WI38 (cell line): ENCODE measurements at regions not wholly inside any gene's neighbourhood (a gene's known extent, or its start where the extent isn't known, plus 50 kb on each side); places are given as distances from the start of the nearest gene placed in this dataset.

Experiments used
- H3K4me3 ChIP-seq: 2 replicates; pipeline ENCODE4 v1.5.1; 2011; ENCODE audit warnings: low read depth, mild to moderate bottlenecking, control low read depth, low read length
- TF ChIP-seq, protein P1 (sequence below): IDR thresholded peaks from 2 replicates; pipeline ENCODE4 v1.5.1; 2012; ENCODE audit warnings: low read depth, mild to moderate bottlenecking, control low read depth, low read length

- H3K4me3 ChIP-seq, result no peak overlapping the region
- TF ChIP-seq, protein P1, sequence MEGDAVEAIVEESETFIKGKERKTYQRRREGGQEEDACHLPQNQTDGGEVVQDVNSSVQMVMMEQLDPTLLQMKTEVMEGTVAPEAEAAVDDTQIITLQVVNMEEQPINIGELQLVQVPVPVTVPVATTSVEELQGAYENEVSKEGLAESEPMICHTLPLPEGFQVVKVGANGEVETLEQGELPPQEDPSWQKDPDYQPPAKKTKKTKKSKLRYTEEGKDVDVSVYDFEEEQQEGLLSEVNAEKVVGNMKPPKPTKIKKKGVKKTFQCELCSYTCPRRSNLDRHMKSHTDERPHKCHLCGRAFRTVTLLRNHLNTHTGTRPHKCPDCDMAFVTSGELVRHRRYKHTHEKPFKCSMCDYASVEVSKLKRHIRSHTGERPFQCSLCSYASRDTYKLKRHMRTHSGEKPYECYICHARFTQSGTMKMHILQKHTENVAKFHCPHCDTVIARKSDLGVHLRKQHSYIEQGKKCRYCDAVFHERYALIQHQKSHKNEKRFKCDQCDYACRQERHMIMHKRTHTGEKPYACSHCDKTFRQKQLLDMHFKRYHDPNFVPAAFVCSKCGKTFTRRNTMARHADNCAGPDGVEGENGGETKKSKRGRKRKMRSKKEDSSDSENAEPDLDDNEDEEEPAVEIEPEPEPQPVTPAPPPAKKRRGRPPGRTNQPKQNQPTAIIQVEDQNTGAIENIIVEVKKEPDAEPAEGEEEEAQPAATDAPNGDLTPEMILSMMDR, result no peak
Observed at GRCh38 chr12:41680155-41680554, 464.5 kb downstream of the GXYLT1 start.

DNA sequence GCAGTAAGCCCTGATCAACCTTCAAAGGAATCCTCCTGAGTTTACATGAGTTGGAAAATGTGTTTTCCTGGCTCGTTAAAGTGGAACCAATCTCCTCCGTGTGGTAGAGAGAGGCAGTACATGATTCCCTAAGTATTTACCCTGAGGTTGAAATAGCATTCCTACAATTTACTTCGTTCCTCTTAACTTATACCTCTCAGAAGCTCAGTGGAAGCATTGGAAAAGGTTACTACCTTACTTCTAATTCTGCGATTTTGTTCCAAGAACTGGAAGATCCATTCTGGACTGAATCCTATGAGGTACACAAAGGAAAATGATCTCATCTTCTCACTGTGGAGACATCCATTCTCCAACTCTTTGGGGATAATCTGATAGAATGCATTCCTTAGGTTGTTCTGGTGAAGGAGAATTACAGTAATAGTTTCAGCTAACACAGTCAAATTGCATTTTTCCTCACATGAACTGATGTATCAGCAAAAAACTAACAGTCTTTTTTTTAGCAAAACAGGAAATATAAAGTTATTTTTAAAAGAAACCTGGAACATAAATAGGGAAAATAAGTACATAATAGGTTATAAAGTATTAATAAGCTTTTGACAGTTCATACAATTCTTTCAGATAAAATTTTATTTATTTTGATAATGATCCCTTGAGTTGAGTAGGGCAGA, 475.6 kb downstream of the PDZRN4 start:
- TF ChIP-seq, protein P1, result peak; percentile 41
- H3K4me3 ChIP-seq, result no peak overlapping the region

- no peak overlapping the region for H3K4me3 ChIP-seq
- TF ChIP-seq, protein P1, result no peak
Observed at GRCh38 chr12:41661141-41661765, 473.1 kb downstream of the PDZRN4 start.

GRCh38 chr12:41656454-41656853, 468.3 kb downstream of the PDZRN4 start:
- TF ChIP-seq, protein P1, result no peak
- no peak overlapping the region for H3K4me3 ChIP-seq

GRCh38 chr12:41653386-41654326, 465.5 kb downstream of the PDZRN4 start:
- TF ChIP-seq, protein P1, result no peak
- H3K4me3 ChIP-seq, result no peak overlapping the region; the same call in 1 of the 2 replicates

DNA sequence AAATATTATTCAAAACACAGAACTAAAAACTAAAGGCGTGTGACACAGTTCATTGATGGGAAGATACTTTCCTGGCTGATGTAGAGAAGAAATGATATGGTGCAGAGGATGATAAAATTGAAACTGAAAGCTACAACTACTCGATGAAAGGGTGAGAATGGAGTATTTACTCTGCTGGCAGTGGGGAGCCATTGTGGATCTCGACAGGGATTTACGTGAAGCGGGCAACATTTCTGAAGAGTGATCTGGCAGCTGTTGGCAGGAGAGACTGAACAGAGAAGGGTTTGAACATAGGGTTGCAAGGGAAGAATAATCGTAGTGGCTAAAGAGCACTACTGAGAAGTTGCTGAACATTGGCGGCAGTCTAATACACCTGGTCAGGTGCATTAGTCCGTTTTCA, 464.9 kb downstream of the PDZRN4 start:
- H3K4me3 ChIP-seq, result peak overlapping the region; percentile 15; the same call in 1 of the 2 replicates

More for the DNA sequence above, 464.9 kb downstream of the PDZRN4 start:
- TF ChIP-seq, protein P1, result no peak
